NCI-H2171 (cell line): ENCODE measurements at regions not wholly inside any gene's neighbourhood (a gene's known extent, or its start where the extent isn't known, plus 50 kb on each side); places are given as distances from the start of the nearest gene placed in this dataset.

Source experiments
- DNase-seq: peaks from one replicate; lab custom pipeline; 2025; lab: John Stamatoyannopoulos, UW

GRCh38 chr7:115475761-115476385 lies 554.0 kb downstream of the MDFIC start:
- DNase-seq: peak; percentile 12

DNA sequence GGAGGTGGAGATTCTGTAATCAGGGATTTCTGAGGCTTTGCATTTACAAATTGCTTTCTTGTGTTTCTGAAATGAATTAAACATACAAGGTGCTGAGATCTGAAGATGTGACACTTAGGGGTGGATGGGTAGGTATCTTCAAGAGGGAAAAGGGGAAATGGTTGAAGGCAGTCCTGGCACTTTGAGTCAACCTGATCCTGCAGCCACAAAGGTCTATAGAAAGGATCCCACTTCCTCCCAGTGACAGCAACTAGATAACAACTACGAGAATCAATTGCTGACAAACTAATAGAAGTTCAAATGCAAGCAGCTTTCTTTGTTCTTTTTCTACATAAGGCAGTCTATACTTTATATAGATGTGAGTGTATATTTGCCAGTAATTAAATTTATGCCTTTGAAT lies 553.3 kb downstream of the MDFIC start:
- DNase-seq: no peak

DNA sequence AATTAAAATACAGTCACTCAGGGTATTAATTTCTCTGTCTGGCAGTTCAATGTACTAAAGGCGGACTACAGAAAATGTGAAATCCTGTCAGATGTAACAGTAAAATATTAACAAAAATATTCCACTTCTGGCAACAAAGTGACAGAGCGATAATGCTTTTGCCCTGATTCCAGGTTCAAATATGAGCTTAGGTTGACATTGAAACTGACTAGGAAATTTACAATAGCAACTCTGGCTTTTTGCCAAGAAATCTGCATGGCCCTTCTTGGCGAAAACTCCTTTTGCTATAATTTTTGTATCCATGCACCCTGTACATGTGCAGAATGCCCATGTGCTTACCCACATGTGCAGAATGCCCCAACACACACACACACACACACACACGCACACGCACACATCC lies 552.2 kb downstream of the MDFIC start:
- DNase-seq: no peak

DNA sequence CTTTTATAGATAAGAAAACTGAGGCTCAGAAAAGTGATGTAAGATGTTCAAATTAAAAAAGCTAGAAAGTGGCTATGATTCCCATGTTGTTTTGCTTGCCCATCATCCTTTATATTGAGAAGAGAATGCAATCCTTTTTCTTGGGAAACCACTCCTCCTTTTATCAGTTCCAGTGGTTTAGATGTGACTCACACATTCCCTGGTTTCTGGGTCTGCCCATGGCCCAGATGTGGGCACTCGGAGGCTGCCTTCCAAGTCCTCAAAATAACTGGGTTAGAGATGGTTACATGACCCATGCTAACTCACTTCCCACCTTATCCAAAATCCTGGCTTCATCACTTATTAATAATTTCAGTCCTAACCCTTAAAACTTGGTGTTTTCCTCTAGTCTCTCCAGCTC lies 550.0 kb downstream of the MDFIC start:
- DNase-seq: no peak

- no peak for DNase-seq
Observed at GRCh38 chr7:115462301-115463015, 540.6 kb downstream of the MDFIC start.

DNA sequence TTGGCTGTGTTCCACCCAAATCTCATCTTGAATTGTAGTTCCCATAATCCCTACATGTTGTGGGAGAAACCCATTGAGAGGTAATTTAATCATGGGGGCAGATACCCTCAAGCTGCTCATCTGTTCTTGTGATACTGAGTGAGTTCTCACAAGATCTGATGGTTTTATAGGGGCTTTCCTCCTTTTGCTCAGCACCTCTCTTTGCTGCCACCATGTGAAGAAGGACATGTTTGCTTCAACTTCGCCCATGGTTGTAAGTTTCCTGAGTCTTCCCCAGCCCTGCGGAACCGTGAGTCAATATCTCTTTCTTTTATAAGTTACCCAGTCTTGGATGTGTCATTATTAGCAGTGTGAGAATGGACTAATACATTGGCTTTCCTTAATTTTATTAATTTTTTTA lies 527.8 kb downstream of the MDFIC start:
- no peak for DNase-seq

- no peak for DNase-seq
Observed at GRCh38 chr7:115447495-115447894, 525.6 kb downstream of the MDFIC start.

GRCh38 chr7:115441033-115441432 lies 519.1 kb downstream of the MDFIC start:
- no peak for DNase-seq

GRCh38 chr7:115435178-115435577 lies 513.3 kb downstream of the MDFIC start:
- DNase-seq: no peak

GRCh38 chr7:115429918-115430317 lies 508.0 kb downstream of the MDFIC start:
- no peak for DNase-seq

GRCh38 chr7:115417662-115418061 lies 495.8 kb downstream of the MDFIC start:
- DNase-seq: no peak

GRCh38 chr7:115410972-115411686 lies 489.2 kb downstream of the MDFIC start:
- DNase-seq: peak; percentile 9

DNA sequence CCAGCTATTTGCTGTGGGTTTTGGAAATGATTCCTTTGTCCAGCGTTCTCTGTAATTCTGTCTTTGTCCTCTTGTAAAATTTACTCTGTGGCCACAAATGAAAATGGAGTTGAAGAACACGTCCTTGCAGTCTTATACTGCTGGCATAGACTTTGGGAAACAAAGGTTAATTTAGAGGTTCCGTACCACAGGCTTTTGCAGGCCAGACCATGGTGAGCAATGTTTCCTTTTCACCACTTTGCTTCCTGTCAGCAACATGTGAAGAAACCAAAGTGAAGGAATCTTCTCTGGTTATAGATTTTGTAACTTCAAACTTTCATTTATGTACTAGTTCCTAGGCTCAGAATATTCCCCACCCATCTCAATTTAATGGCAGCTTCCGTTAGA lies 488.5 kb downstream of the MDFIC start:
- DNase-seq: no peak

- DNase-seq: peak; percentile 75
Observed at GRCh38 chr7:115409682-115410433, 488.0 kb downstream of the MDFIC start.

- DNase-seq: no peak
Observed at GRCh38 chr7:115406219-115406618, 484.3 kb downstream of the MDFIC start.

DNA sequence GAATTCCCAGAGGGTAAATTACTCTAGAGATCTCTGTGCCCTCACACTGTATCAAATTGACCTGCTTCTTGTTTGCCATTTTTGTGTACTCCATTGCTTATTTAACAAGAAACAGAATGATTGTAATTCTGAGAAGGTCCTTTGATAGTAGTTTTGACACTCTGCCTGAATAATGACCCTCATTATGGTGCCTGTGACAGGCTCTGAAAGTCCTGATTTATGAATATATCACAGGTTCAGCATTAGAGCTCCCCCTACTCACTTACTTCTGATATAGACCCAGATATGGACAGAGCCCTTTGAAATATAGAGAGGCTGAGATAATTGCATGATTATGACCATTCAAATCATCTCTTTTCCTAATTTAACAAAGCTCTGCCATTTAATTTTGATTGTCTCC lies 465.2 kb downstream of the MDFIC start:
- DNase-seq: no peak

DNA sequence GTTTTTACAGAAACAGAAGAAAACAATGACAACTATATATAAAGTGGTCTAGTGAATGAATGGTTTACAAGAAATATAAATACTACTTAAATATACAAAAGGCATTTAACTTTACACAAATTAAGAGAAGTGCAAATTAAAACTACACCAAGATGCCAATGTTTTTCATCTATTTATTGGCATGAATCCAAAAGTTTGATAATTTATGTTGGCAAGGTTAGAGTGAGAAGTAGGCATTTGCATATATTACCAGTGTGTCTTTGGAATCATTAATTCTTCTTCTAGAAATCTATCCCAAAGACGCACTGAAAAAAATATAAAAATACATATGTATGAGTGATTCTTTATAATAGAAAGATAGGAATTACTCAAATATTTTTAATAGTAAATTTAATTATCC lies 457.4 kb downstream of the MDFIC start:
- DNase-seq: no peak

- no peak for DNase-seq
Observed at GRCh38 chr7:115368998-115369397, 447.1 kb downstream of the MDFIC start.

DNA sequence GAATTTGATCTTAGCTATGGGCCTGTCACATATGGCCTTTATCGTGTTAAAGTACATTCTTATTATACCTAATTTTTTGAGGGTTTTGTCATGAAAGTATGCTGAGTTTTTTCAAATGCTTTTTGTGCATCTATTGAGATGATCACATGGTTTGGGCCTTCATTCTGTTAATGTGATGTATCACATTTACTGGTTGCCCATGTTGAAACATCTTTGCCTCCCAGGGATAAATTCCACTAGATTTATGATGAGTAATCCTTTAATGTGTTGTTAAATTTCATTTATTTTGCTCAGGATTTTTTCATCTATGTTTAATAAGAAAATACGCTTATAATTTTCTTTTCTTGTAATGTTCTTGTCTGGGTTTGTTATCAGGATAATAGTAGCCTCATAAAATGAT lies 442.0 kb downstream of the MDFIC start:
- no peak for DNase-seq

DNA sequence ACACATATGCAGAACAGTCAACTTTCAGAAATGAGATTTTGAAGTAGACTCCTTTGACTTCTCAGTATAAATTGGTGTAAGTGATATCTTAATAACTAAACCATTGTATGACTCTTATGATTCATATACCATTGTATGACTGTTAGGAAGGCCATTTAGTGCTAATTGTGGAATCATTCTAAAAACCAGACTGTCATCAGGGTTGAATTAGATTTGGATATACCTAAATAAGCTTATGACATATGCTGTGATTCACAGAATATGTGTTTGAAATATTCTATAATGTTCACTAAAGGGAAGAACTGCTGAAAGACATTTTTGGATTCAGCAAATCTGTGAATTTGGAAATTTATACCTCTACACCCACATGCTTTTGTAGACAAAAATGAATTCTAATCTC lies 438.1 kb downstream of the MDFIC start:
- DNase-seq: no peak

- DNase-seq: no peak
Observed at GRCh38 chr7:115359119-115359518, 437.2 kb downstream of the MDFIC start.

- DNase-seq: no peak
Observed at GRCh38 chr7:115357703-115357999, 435.8 kb downstream of the MDFIC start.
